WTC11 (cell line): ENCODE measurements at regions not wholly inside any gene's neighbourhood (a gene's known extent, or its start where the extent isn't known, plus 50 kb on each side); places are given as distances from the start of the nearest gene placed in this dataset.
A peak's percentile ranks its signal among the peaks of the same experiment; 100 is the strongest.

Experiments
- ATAC-seq: fragments of 200-7000 bp; cut with Tn5 transposase; 2 replicates; pipeline ENCODE4 v1.10.0; 2021; ENCODE audit warnings: mild to moderate bottlenecking, moderate library complexity
- CTCF ChIA-PET: fragments of 300-600 bp; sonication (Branson Sonifier 250); formaldehyde crosslinking; loops from one replicate; lab custom pipeline; 2021; ENCODE audit warnings: antibody characterized with exemption; lab: Charles Lee
- POLR2A ChIA-PET: fragments of 350-600 bp; sonication (Branson Sonifier 250); formaldehyde crosslinking; loops from one replicate; lab custom pipeline; 2021; ENCODE audit warnings: antibody characterized with exemption; lab: Charles Lee
- DNase-seq: peaks from one replicate; pipeline ENCODE4 v3.0.0; 2021; ENCODE audit warnings: low spot score
- H3K27ac Mint-ChIP-seq: 2 replicates; pipeline ENCODE4 v1.8.0; 2021; ENCODE audit warnings: mixed read lengths
- H3K27me3 Mint-ChIP-seq: 2 replicates; pipeline ENCODE4 v1.8.0; 2021; ENCODE audit warnings: low read depth, mild to moderate bottlenecking, moderate library complexity, mixed read lengths
- H3K36me3 Mint-ChIP-seq: 2 replicates; pipeline ENCODE4 v1.8.0; 2021; ENCODE audit warnings: mixed read lengths
- H3K4me1 Mint-ChIP-seq: 2 replicates; pipeline ENCODE4 v1.8.0; 2022; ENCODE audit warnings: mixed read lengths
- H3K4me3 Mint-ChIP-seq: 2 replicates; pipeline ENCODE4 v1.8.0; 2021; ENCODE audit warnings: mild to moderate bottlenecking, moderate library complexity, mixed read lengths
- H3K9me3 Mint-ChIP-seq: 2 replicates; pipeline ENCODE4 v1.8.0; 2021; ENCODE audit warnings: mixed read lengths
- KAT7 ChIP-seq: sonication (generic); formaldehyde crosslinking; IDR thresholded peaks from 2 replicates; pipeline ENCODE4 v1.8.1; 2023; ENCODE audit warnings: missing genetic modification reagents, mild to moderate bottlenecking, borderline replicate concordance
- RORB ChIP-seq: fragments of 250-450 bp; sonication (Bioruptor Pico); IDR thresholded peaks from 2 replicates; pipeline ENCODE4 v1.9.0; 2021; ENCODE audit warnings: mild to moderate bottlenecking
- SMAD3 ChIP-seq: sonication (generic); formaldehyde crosslinking; IDR thresholded peaks from 2 replicates; pipeline ENCODE4 v1.8.0; 2022; ENCODE audit warnings: missing genetic modification reagents, mild to moderate bottlenecking, borderline replicate concordance
- SP1 ChIP-seq: sonication (generic); formaldehyde crosslinking; conservative IDR thresholded peaks from 2 replicates; pipeline ENCODE4 v1.8.1; 2022; ENCODE audit warnings: missing genetic modification reagents
- ZNF121 ChIP-seq: sonication (generic); formaldehyde crosslinking; IDR thresholded peaks from 2 replicates; pipeline ENCODE4 v1.8.0; 2023; ENCODE audit warnings: missing genetic modification reagents
- ZNF138 ChIP-seq: sonication (generic); formaldehyde crosslinking; conservative IDR thresholded peaks from 2 replicates; pipeline ENCODE4 v1.8.1; 2022; ENCODE audit warnings: mild to moderate bottlenecking, moderate library complexity, missing genetic modification reagents
- ZNF423 ChIP-seq: fragments of 250-450 bp; sonication (Bioruptor Pico); IDR thresholded peaks from 2 replicates; pipeline ENCODE4 v2.1.2; 2022; ENCODE audit warnings: mild to moderate bottlenecking, moderate library complexity
- TF ChIP-seq, protein P1 (sequence below): sonication (generic); formaldehyde crosslinking; IDR thresholded peaks from 2 replicates; pipeline ENCODE4 v1.8.1; 2022; ENCODE audit warnings: low read depth, mild to moderate bottlenecking, moderate library complexity, missing genetic modification reagents, borderline replicate concordance
- TF ChIP-seq, protein P2 (sequence below): sonication (generic); formaldehyde crosslinking; IDR thresholded peaks from 2 replicates; pipeline ENCODE4 v1.8.1; 2023; ENCODE audit warnings: mild to moderate bottlenecking, missing genetic modification reagents
- TF ChIP-seq, protein P3 (sequence below): sonication (generic); formaldehyde crosslinking; IDR thresholded peaks from 2 replicates; pipeline ENCODE4 v1.8.1; 2023; ENCODE audit warnings: mild to moderate bottlenecking, missing genetic modification reagents
- TF ChIP-seq, protein P4 (sequence below): sonication (generic); formaldehyde crosslinking; IDR thresholded peaks from 2 replicates; pipeline ENCODE4 v1.8.0; 2022; ENCODE audit warnings: mild to moderate bottlenecking, missing genetic modification reagents
- TF ChIP-seq, protein P5 (sequence below): sonication (generic); formaldehyde crosslinking; IDR thresholded peaks from 2 replicates; pipeline ENCODE4 v1.8.1; 2023; ENCODE audit warnings: mild to moderate bottlenecking, moderate library complexity, missing genetic modification reagents
- TF ChIP-seq, protein P6 (sequence below): sonication (generic); formaldehyde crosslinking; IDR thresholded peaks from 2 replicates; pipeline ENCODE4 v1.8.1; 2022; ENCODE audit warnings: low read depth, missing genetic modification reagents, borderline replicate concordance

DNA sequence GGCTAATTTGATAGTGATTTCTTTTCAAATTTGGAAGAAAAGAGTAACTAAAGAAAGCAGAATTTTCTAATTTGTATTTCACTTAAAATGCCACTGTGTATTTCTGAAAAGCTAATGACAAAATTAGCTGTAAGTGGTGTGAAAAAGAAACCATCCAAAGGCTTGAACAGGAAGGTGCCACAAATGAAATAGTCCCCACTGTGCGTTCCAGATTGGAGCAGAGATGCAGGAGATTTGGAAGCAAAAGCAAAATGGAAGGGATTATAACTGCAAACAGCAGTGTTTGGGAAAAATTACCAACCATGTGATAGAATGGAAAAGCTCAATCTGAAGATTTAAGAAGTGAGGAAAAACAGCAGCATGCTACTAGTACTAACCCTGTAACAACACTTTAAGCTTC lies 498.7 kb downstream of the SUCLG1 start (continued):
- no peak for TF ChIP-seq KAT7 (CRISPR knock-in tag)
- TF ChIP-seq, protein P1, sequence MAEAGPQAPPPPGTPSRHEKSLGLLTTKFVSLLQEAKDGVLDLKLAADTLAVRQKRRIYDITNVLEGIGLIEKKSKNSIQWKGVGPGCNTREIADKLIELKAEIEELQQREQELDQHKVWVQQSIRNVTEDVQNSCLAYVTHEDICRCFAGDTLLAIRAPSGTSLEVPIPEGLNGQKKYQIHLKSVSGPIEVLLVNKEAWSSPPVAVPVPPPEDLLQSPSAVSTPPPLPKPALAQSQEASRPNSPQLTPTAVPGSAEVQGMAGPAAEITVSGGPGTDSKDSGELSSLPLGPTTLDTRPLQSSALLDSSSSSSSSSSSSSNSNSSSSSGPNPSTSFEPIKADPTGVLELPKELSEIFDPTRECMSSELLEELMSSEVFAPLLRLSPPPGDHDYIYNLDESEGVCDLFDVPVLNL (CRISPR knock-in tag) = no peak

DNA sequence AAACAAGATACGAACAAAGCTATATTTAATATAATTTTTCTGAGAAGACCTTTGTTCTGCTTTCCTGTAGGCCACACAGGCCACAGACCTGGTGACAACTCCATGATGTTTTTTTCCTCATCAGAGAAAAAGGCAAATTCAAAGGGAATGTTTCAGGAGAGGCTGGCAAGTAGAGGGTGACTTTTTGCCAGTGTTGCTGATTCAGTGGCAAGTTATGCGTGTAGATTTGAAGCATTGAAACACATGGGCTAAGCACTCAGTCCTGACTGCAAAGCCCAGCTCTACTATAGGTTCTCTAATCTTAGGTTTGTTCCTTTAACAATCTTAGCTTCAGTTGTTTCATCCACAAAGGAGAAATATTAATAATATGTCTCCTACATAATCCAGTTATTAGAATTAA lies 499.8 kb downstream of the SUCLG1 start:
- peaks cover 4% of the 10 kb centered on the region for H3K4me1 Mint-ChIP-seq
- CTCF ChIA-PET = no interaction called here
- DNase-seq (no peak), ATAC-seq (no peak)
- H3K4me3 Mint-ChIP-seq = no peak overlapping the region
- H3K27ac Mint-ChIP-seq = no peak overlapping the region
- POLR2A ChIA-PET = no interaction called here
- H3K36me3 Mint-ChIP-seq = no peaks in the 10 kb centered on the region
- TF ChIP-seq, protein P2, sequence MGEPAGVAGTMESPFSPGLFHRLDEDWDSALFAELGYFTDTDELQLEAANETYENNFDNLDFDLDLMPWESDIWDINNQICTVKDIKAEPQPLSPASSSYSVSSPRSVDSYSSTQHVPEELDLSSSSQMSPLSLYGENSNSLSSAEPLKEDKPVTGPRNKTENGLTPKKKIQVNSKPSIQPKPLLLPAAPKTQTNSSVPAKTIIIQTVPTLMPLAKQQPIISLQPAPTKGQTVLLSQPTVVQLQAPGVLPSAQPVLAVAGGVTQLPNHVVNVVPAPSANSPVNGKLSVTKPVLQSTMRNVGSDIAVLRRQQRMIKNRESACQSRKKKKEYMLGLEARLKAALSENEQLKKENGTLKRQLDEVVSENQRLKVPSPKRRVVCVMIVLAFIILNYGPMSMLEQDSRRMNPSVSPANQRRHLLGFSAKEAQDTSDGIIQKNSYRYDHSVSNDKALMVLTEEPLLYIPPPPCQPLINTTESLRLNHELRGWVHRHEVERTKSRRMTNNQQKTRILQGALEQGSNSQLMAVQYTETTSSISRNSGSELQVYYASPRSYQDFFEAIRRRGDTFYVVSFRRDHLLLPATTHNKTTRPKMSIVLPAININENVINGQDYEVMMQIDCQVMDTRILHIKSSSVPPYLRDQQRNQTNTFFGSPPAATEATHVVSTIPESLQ (CRISPR knock-in tag) = no peak
- no peak for TF ChIP-seq ZNF423 (CRISPR knock-in tag)
- TF ChIP-seq RORB (CRISPR knock-in tag) = no peak
- no peak for TF ChIP-seq SP1 (CRISPR knock-in tag)
- TF ChIP-seq SMAD3 (CRISPR knock-in tag) = no peak
- peaks cover 3% of the 10 kb centered on the region; the same call in 1 of the 2 replicates for H3K27me3 Mint-ChIP-seq
- no peaks in the 10 kb centered on the region for H3K9me3 Mint-ChIP-seq

DNA sequence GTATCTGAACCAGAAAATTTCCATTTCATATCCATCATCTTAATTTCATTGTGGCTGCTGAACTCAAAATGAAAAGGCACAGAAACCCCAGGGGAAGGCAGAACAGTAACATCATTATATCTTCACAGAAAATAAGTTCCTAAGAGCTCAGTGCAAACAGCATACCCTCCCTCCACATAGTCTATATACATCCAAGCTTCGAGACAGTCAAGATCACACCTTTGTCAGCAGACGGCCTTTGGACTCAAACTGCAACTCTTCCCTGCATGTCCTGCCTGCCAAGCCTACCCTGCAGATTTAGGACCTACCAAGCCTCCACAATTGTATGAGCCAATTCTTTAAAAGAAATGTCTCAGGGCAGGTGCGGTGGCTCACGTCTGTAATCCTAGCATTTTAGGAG lies 502.1 kb downstream of the SUCLG1 start:
- H3K4me3 Mint-ChIP-seq = no peak overlapping the region
- no peaks in the 10 kb centered on the region for H3K36me3 Mint-ChIP-seq
- peaks cover 3% of the 10 kb centered on the region for H3K27me3 Mint-ChIP-seq
- peaks cover 13% of the 10 kb centered on the region for H3K4me1 Mint-ChIP-seq
- no peak overlapping the region for H3K27ac Mint-ChIP-seq
- POLR2A ChIA-PET = no interaction called here
- H3K9me3 Mint-ChIP-seq = 0 out of 2 replicates have a peak, but pooled peaks cover 3% of the 10 kb centered on the region
- no peak for DNase-seq
- TF ChIP-seq, protein P3, sequence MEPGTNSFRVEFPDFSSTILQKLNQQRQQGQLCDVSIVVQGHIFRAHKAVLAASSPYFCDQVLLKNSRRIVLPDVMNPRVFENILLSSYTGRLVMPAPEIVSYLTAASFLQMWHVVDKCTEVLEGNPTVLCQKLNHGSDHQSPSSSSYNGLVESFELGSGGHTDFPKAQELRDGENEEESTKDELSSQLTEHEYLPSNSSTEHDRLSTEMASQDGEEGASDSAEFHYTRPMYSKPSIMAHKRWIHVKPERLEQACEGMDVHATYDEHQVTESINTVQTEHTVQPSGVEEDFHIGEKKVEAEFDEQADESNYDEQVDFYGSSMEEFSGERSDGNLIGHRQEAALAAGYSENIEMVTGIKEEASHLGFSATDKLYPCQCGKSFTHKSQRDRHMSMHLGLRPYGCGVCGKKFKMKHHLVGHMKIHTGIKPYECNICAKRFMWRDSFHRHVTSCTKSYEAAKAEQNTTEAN (CRISPR knock-in tag) = no peak
- TF ChIP-seq, protein P4, sequence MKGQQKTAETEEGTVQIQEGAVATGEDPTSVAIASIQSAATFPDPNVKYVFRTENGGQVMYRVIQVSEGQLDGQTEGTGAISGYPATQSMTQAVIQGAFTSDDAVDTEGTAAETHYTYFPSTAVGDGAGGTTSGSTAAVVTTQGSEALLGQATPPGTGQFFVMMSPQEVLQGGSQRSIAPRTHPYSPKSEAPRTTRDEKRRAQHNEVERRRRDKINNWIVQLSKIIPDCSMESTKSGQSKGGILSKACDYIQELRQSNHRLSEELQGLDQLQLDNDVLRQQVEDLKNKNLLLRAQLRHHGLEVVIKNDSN = no peak
- no peak for ATAC-seq
- CTCF ChIA-PET = no interaction called here

DNA sequence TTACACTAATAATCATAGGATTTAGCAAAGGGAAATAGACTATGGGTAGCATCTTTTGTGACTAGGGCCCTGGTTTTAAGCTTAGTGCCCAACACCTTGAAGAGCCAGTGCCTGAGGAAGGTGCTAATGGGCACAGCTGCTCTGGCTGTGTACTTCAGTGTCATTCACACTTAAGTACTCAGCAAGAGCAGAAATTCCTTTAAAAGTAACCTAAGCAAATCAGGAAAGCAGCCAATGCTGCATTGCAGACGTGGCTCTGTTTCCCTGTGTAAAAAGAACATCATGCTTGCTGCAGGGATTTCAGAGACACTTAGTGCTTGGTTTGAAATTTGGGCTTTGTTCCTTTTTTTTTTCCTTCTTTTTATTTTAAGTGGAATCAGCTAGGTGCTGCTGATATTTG lies 505.4 kb downstream of the SUCLG1 start:
- no peak overlapping the region for H3K27ac Mint-ChIP-seq
- POLR2A ChIA-PET = no interaction called here
- H3K4me1 Mint-ChIP-seq = peaks cover 10% of the 10 kb centered on the region
- peak; percentile 53 for ATAC-seq
- 0 out of 2 replicates have a peak, but pooled peaks cover 3% of the 10 kb centered on the region for H3K9me3 Mint-ChIP-seq
- DNase-seq = no peak
- H3K36me3 Mint-ChIP-seq = no peaks in the 10 kb centered on the region
- TF ChIP-seq ZNF121 (CRISPR knock-in tag) (no peak), ZNF138 (no peak), SP1 (CRISPR knock-in tag) (no peak)
- TF ChIP-seq, protein P5, sequence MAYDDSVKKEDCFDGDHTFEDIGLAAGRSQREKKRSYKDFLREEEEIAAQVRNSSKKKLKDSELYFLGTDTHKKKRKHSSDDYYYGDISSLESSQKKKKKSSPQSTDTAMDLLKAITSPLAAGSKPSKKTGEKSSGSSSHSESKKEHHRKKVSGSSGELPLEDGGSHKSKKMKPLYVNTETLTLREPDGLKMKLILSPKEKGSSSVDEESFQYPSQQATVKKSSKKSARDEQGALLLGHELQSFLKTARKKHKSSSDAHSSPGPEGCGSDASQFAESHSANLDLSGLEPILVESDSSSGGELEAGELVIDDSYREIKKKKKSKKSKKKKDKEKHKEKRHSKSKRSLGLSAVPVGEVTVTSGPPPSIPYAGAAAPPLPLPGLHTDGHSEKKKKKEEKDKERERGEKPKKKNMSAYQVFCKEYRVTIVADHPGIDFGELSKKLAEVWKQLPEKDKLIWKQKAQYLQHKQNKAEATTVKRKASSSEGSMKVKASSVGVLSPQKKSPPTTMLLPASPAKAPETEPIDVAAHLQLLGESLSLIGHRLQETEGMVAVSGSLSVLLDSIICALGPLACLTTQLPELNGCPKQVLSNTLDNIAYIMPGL = no peak
- TF ChIP-seq, protein P6, sequence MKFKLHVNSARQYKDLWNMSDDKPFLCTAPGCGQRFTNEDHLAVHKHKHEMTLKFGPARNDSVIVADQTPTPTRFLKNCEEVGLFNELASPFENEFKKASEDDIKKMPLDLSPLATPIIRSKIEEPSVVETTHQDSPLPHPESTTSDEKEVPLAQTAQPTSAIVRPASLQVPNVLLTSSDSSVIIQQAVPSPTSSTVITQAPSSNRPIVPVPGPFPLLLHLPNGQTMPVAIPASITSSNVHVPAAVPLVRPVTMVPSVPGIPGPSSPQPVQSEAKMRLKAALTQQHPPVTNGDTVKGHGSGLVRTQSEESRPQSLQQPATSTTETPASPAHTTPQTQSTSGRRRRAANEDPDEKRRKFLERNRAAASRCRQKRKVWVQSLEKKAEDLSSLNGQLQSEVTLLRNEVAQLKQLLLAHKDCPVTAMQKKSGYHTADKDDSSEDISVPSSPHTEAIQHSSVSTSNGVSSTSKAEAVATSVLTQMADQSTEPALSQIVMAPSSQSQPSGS (CRISPR knock-in tag) = no peak
- CTCF ChIA-PET = no interaction called here
- no peak overlapping the region for H3K4me3 Mint-ChIP-seq
- H3K27me3 Mint-ChIP-seq = no peaks in the 10 kb centered on the region; the same call in 1 of the 2 replicates
